ENCODE measurements at regions not wholly inside any gene's neighbourhood (a gene's known extent, or its start where the extent isn't known, plus 50 kb on each side); places are given as distances from the start of the nearest gene placed in this dataset.

- Histone ChIP-seq H4K20me1 (ENCODE audit: control insufficient read depth, insufficient read depth, low read depth, low read length) (no peaks in the 10 kb centered on the region), H3F3A (ENCODE audit: control insufficient read depth, insufficient read depth) (no peaks in the 10 kb centered on the region), H3K9me2 (replicated peaks; ENCODE audit: control insufficient read depth, low read length) (no peaks in the 10 kb centered on the region), H3K4me1 (ENCODE audit: control insufficient read depth, low read length) (no peaks in the 10 kb centered on the region), H3K36me3 (ENCODE audit: control insufficient read depth, low read length) (no peaks in the 10 kb centered on the region), H3K27ac (ENCODE audit: low read depth, low read length) (no peak overlapping the region), H3K27me3 (ENCODE audit: control insufficient read depth, low read length) (no peaks in the 10 kb centered on the region), H3K9me3 (ENCODE audit: control insufficient read depth, insufficient read depth, low read length) (no peaks in the 10 kb centered on the region), H3K4me2 (ENCODE audit: low read length) (no peak overlapping the region), H3K4me3 (ENCODE audit: low read length) (no peak overlapping the region), H3K79me2 (ENCODE audit: control insufficient read depth, low read length) (no peaks in the 10 kb centered on the region)
- no peak for TF ChIP-seq EZH2phosphoT487 (IDR thresholded peaks at IDR 0.05; ENCODE audit: borderline replicate concordance, low read length)
- no peak for TF ChIP-seq CTCF (IDR thresholded peaks at IDR 0.05; ENCODE audit: low read depth, low read length, poor library complexity, severe bottlenecking)
These were observed 545.4 kb downstream of the TBC1D22A start for GRCh38 chr22:47307822-47308221.

GRCh38 chr22:47307326-47307725 lies 544.9 kb downstream of the TBC1D22A start:
- no peaks in the 10 kb centered on the region for H3F3A ChIP-seq (ENCODE audit: control insufficient read depth, insufficient read depth)
- H3K36me3 ChIP-seq (ENCODE audit: control insufficient read depth, low read length) = no peaks in the 10 kb centered on the region
- no peak overlapping the region for H3K27ac ChIP-seq (ENCODE audit: low read depth, low read length)
- no peak overlapping the region for H3K4me2 ChIP-seq (ENCODE audit: low read length)
- H3K9me2 ChIP-seq (replicated peaks; ENCODE audit: control insufficient read depth, low read length) = no peaks in the 10 kb centered on the region
- H3K4me1 ChIP-seq (ENCODE audit: control insufficient read depth, low read length) = no peaks in the 10 kb centered on the region
- no peaks in the 10 kb centered on the region for H3K9me3 ChIP-seq (ENCODE audit: control insufficient read depth, insufficient read depth, low read length)
- TF ChIP-seq CTCF (IDR thresholded peaks at IDR 0.05; ENCODE audit: low read depth, low read length, poor library complexity, severe bottlenecking) (no peak), EZH2phosphoT487 (IDR thresholded peaks at IDR 0.05; ENCODE audit: borderline replicate concordance, low read length) (no peak)
- no peaks in the 10 kb centered on the region for H4K20me1 ChIP-seq (ENCODE audit: control insufficient read depth, insufficient read depth, low read depth, low read length)
- H3K27me3 ChIP-seq (ENCODE audit: control insufficient read depth, low read length) = no peaks in the 10 kb centered on the region
- H3K4me3 ChIP-seq (ENCODE audit: low read length) = no peak overlapping the region
- H3K79me2 ChIP-seq (ENCODE audit: control insufficient read depth, low read length) = no peaks in the 10 kb centered on the region

- TF ChIP-seq CTCF (IDR thresholded peaks at IDR 0.05; ENCODE audit: low read depth, low read length, poor library complexity, severe bottlenecking) = no peak
- no peak for TF ChIP-seq EZH2phosphoT487 (IDR thresholded peaks at IDR 0.05; ENCODE audit: borderline replicate concordance, low read length)
- Histone ChIP-seq H3F3A (ENCODE audit: control insufficient read depth, insufficient read depth) (no peaks in the 10 kb centered on the region), H3K27me3 (ENCODE audit: control insufficient read depth, low read length) (no peaks in the 10 kb centered on the region), H3K9me2 (replicated peaks; ENCODE audit: control insufficient read depth, low read length) (no peaks in the 10 kb centered on the region), H3K36me3 (ENCODE audit: control insufficient read depth, low read length) (no peaks in the 10 kb centered on the region), H3K79me2 (ENCODE audit: control insufficient read depth, low read length) (no peaks in the 10 kb centered on the region), H3K4me3 (ENCODE audit: low read length) (no peak overlapping the region), H3K27ac (ENCODE audit: low read depth, low read length) (no peak overlapping the region), H3K9me3 (ENCODE audit: control insufficient read depth, insufficient read depth, low read length) (no peaks in the 10 kb centered on the region), H4K20me1 (ENCODE audit: control insufficient read depth, insufficient read depth, low read depth, low read length) (no peaks in the 10 kb centered on the region), H3K4me2 (ENCODE audit: low read length) (no peak overlapping the region), H3K4me1 (ENCODE audit: control insufficient read depth, low read length) (no peaks in the 10 kb centered on the region)
These were observed 542.4 kb downstream of the TBC1D22A start for GRCh38 chr22:47304854-47305253.
